ENCODE measurements at regions not wholly inside any gene's neighbourhood (a gene's known extent, or its start where the extent isn't known, plus 50 kb on each side); places are given as distances from the start of the nearest gene placed in this dataset.

- no peak for TF ChIP-seq ZNF462 (CRISPR knock-in tag; IDR thresholded peaks at IDR 0.05)
- TF ChIP-seq POLR2AphosphoS5 (IDR thresholded peaks at IDR 0.05; ENCODE audit: low read depth) = no peak
Observed at GRCh38 chr10:37619336-37619735, 238.1 kb downstream of the ZNF248 start (continued).

DNA sequence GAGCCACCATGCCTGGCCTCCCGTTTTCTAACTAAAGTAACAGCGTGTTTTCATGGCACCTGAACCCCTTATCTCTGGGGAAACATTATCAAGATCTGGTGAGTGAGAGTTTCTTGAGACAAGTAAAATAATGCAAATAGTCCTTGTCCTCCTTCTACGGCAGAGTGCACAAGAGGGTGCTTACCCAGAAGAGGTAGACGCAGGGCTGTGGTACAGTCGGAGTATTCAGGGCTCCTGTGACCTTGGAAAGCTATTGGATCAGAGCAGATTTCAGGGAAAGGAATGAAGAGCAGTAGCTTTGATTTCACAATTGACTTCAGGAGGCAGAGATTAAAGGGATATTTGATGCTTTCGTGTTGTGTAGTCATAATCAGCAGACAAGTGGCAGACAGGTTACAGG is 269.1 kb downstream of the ZNF248 start:
- Mint-ChIP-seq H3K36me3 (ENCODE audit: low read depth) (peaks cover 31% of the 10 kb centered on the region), H3K4me1 (no peaks in the 10 kb centered on the region), H3K4me3 (no peak overlapping the region), H3K27ac (no peak overlapping the region), H3K27me3 (ENCODE audit: insufficient read depth, low read depth, poor library complexity) (peaks cover 4% of the 10 kb centered on the region), H3K9me3 (peaks cover 92% of the 10 kb centered on the region)
- Histone ChIP-seq H3K27me3 (ENCODE audit: insufficient read depth) (no peaks in the 10 kb centered on the region), H3K4me3 (no peak overlapping the region), H3K27ac (ENCODE audit: low read depth) (no peak overlapping the region), H3K79me2 (replicated peaks; ENCODE audit: insufficient read depth) (no peaks in the 10 kb centered on the region), H2AFZ (no peak overlapping the region), H4K20me1 (replicated peaks; ENCODE audit: insufficient read depth) (no peaks in the 10 kb centered on the region), H3K4me2 (no peak overlapping the region), H3F3A (replicated peaks; ENCODE audit: low read depth) (no peaks in the 10 kb centered on the region), H3K9me2 (ENCODE audit: insufficient read depth) (no peaks in the 10 kb centered on the region), H3K36me3 (ENCODE audit: insufficient read depth) (peaks cover 7% of the 10 kb centered on the region), H3K4me1 (ENCODE audit: insufficient read depth) (no peaks in the 10 kb centered on the region)
- DNase-seq (ENCODE audit: low spot score) (no peak), ATAC-seq (no peak)
- TF ChIP-seq, protein P1, sequence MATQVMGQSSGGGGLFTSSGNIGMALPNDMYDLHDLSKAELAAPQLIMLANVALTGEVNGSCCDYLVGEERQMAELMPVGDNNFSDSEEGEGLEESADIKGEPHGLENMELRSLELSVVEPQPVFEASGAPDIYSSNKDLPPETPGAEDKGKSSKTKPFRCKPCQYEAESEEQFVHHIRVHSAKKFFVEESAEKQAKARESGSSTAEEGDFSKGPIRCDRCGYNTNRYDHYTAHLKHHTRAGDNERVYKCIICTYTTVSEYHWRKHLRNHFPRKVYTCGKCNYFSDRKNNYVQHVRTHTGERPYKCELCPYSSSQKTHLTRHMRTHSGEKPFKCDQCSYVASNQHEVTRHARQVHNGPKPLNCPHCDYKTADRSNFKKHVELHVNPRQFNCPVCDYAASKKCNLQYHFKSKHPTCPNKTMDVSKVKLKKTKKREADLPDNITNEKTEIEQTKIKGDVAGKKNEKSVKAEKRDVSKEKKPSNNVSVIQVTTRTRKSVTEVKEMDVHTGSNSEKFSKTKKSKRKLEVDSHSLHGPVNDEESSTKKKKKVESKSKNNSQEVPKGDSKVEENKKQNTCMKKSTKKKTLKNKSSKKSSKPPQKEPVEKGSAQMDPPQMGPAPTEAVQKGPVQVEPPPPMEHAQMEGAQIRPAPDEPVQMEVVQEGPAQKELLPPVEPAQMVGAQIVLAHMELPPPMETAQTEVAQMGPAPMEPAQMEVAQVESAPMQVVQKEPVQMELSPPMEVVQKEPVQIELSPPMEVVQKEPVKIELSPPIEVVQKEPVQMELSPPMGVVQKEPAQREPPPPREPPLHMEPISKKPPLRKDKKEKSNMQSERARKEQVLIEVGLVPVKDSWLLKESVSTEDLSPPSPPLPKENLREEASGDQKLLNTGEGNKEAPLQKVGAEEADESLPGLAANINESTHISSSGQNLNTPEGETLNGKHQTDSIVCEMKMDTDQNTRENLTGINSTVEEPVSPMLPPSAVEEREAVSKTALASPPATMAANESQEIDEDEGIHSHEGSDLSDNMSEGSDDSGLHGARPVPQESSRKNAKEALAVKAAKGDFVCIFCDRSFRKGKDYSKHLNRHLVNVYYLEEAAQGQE (IDR thresholded peaks at IDR 0.05; ENCODE audit: unreplicated experiment) = no peak
- no peak for TF ChIP-seq NANOG (IDR thresholded peaks at IDR 0.05; ENCODE audit: borderline replicate concordance)
- TF ChIP-seq EZH2phosphoT487 (IDR thresholded peaks at IDR 0.05; ENCODE audit: unreplicated experiment) = no peak
- no peak for TF ChIP-seq POLR2AphosphoS5 (IDR thresholded peaks at IDR 0.05; ENCODE audit: low read depth)
- no peak for TF ChIP-seq JUNB (IDR thresholded peaks at IDR 0.05; ENCODE audit: unreplicated experiment)
